GM18517 (cell line): ENCODE measurements at regions not wholly inside any gene's neighbourhood (a gene's known extent, or its start where the extent isn't known, plus 50 kb on each side); places are given as distances from the start of the nearest gene placed in this dataset.

Experiments used
- ATAC-seq: cut with Tn5 transposase; IDR thresholded peaks from one replicate; pipeline ENCODE4 v1.9.1; 2021; ENCODE audit warnings: mild to moderate bottlenecking, moderate library complexity; ENCODE audit not compliant: unreplicated experiment

DNA sequence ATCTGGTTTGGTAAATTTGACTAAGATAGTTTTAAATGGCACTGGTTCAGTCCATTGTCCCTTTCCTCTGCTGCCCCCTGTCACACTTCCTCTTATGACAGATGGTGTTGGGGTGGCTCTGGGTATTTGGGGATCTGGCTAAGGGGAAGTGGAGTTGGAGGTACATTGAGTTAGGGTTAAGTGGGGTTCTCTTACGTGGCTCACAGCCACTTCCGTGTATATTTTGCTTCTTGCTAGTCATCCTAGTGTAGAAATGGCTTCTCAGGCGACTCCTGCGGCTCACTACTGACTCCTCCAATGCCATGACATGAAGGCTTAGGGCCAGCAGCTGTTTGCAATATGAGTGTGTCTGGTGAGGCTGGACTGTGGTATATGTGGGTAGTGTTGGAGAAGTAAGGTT lies 187.0 kb downstream of the HAUS1 start:
- ATAC-seq: no peak

DNA sequence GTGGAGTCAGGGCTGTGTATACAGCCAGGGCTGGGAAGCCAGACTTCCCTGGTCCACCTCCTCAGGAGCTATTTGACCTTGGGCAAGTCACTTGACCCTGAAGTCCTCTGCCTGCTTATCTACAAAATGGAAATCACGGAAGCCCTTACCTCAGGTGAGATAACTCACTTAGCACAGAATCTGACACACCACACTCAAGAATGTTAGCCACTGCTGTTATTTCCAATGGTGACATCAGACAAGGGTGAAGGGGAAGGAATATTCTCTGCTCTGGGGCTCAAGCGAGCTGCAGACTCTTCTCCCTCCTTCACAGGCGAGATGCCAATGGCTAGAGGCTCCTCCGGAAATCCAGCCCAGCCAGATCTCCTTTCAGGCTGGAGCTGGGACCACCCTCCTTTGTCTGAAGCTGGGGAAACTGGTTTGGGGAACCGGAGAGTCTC lies 189.6 kb downstream of the HAUS1 start:
- ATAC-seq: no peak

DNA sequence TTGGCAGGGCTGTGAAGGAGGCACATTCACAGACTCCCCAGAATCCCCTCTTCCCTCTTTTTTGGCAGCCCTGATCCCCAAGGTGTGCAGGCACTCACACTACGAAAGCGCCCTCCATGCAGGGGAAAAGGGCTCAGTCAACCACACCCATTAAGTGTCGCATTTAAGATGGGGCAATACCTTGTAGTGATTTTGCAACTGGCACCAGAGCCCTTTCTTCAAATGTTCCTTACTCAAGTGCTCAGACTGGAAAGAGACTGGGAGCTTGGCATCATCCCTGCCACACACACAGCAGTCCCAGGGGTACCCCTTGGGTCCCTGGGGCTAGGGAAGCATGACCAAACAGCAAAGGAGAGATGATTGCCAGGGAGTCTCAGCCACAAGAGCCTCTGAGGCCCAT lies 190.1 kb downstream of the HAUS1 start:
- no peak for ATAC-seq

DNA sequence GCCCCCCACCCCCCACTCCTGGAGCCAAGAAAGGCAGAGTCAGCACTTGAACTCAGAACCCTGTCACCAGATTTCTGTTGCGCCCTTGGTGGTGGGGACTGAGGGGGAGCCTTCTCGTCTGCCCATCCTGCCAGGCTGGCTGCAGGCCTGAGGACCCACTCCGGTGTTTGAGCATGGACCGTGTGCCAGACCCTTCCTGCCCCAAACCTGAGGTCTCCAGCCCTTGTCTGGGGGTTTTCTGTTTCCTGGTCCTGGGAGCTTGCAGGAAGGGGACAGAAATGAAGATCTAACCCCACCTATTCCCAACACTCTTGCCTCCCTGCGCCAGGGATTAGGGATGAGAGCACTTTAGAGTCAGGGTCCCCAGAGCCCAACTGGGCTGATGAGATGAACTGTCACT lies 190.6 kb downstream of the HAUS1 start:
- no peak for ATAC-seq

GRCh38 chr18:46295416-46295815 lies 191.2 kb downstream of the HAUS1 start:
- ATAC-seq: no peak

GRCh38 chr18:46296656-46297055 lies 192.5 kb downstream of the HAUS1 start:
- ATAC-seq: no peak

DNA sequence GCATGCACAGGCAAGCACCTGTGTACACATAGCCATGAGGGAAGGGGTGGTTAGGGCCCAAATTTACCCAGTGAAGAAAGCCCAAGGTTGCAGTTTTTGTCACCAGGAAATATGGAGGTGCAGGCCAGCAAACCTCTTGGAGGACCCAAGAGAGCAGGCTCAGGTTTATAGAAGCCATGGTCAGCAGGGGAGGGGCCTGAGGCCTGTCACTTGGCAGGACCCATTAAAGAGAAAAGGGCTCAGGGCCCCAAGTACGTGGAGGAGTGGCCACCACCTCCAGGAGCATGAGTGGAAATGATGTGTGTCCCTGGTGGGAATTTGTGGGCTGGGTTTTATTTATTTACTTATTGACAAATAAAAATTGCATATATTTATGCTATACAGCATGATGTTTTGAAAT lies 192.9 kb downstream of the HAUS1 start:
- ATAC-seq: no peak

GRCh38 chr18:46297621-46298020 lies 193.4 kb downstream of the HAUS1 start:
- ATAC-seq: no peak

GRCh38 chr18:46298511-46298910 lies 194.3 kb downstream of the HAUS1 start:
- no peak for ATAC-seq

DNA sequence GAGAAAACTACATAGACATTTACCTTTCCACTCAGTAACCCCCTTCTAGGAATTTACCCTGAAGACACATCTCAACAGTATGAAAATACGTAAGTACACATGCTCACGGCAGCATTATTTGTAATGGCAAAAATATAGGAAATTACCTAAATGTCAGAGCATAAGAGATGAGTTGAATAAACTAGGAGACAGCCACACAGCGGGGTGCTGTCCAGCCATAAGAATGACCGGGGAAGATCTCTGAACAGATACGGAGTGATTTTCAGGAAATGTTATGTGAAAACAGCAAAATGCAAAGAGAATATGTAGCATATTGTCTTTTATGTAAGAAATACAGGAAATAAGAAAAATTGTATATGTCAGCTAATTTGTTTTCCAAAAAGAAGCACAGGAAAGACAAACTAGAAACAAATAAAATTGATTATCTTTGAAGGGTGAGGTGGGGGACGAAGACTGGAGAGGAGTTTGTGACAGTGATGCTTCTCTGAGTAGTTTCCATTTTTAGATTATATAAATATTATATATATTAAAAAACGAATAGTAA lies 195.4 kb downstream of the HAUS1 start:
- ATAC-seq: no peak

GRCh38 chr18:46301081-46301480 lies 196.9 kb downstream of the HAUS1 start:
- no peak for ATAC-seq

DNA sequence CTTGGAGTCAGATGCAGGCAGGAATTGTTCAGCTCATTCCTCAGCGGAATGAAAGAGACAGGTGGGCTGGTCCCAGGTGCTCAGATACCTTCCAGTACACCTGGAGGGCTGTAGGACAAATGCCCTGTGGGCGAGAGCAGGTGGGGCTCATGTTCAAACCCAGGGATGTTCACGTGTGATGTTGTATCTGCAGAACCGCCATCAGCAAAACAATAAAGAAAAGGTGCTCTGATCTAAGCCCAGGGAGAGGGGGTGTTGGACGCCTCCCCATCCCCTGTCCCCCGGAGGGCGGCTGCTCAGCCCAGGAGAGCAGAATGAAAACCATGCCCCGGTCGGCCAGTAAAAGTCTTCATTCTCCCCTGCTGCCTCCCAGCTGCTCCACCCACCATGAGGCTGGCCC lies 197.4 kb downstream of the HAUS1 start:
- ATAC-seq: no peak

DNA sequence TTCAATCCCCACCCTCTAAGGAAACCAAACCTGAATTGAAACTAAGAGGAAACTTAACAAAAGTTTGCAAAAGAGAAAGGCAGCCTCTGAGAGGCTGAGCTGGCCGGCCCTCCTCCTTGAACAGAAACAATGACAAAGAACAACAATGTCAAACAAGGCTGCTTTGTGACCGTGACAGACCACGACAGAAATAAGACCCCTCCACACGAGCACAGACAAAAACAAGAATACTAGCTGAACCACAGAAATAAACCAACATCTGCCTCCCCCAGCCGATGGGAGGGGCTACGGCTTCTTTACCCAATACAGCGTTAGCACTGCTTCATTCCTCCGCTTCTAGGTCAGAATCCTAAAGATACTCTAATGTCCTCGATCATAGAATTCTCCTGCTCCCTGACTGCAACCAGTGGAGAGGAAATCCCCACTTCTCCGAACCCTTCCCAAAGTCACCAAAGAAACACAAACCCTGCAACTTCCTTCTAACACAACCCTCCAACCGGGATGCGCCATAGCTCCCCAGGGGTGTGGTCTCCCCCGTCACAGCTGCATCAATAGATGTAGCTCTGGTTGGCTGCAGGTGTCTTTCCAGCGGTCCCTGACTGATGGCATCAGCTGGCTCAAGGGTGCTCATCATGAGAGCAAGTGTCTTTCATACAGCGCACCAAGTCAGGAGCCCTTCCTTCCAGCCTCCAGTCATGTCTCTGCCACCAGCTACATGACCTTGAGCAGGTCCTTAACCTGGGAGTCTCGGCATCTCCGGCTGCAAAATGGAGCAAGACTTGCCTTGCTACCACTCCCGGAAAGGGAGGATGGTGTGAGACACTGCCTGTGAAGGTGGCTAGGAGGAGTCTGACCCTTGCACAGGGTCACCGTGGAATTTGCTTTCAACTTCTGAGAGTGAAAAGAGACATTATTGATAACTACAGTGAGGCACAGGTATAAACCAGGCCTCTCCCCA lies 198.6 kb downstream of the HAUS1 start:
- ATAC-seq: no peak

GRCh38 chr18:46310258-46310657 lies 206.1 kb downstream of the HAUS1 start:
- ATAC-seq: no peak

- ATAC-seq: no peak
Observed at GRCh38 chr18:46310675-46311345, 206.6 kb downstream of the HAUS1 start.

DNA sequence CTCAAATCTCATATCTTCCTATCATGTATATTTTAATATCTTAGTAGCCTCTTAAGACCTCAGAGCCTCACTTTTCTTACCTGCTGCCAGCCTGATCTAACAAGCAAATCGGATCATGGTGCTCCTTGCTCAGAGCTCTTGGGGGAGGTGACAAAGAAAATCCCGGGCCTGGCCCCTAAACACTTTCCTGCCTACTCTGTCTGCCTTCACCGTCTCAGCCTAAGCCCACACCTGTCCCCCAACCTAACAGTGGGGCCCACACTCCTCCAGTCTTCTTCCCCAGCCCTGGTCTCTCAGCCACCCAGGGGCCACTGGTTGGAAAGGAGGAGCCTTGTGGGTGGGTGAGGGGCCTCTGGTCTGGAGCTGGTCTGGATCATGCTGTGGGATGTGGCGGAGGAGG lies 207.3 kb downstream of the HAUS1 start:
- no peak for ATAC-seq

GRCh38 chr18:46312221-46312620 lies 208.0 kb downstream of the HAUS1 start:
- ATAC-seq: no peak

DNA sequence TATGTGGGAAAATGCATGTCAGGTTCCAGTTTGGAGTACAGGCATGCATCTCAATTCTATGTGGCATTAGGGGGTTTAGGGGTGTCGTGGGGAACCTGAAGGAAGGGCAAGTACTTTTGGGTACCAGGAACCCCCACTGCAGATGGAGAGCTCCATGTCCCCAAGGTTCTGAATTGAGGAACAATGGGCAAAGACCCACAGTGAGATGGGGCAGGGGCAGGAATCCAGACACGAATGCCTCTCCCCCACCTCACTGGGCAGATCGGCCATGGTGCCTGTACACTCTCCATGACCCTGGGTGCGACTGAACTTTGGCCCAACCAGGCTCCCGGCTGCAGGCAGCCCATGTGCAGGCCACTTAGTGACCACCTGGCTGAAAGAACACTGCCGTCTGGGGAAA lies 209.3 kb downstream of the HAUS1 start:
- ATAC-seq: no peak

DNA sequence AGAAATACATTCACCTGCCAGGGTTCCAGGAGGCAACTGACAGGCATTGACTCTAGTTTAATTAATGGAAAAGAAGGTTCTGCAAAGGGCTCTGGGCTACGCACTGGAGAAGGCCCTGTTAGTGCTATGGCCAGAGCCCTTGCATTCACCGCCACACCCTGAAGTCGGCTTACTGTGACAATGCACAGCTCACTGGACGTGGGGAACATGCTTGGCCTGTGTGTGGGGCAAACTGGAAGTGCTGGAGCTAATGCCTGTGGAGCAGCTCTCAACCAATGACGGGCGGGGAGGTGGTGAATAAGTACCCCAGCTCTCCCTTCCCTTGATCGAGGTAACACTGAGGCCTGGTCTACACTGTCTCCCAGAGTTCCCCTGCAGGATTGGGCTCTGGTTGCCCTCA lies 209.8 kb downstream of the HAUS1 start:
- no peak for ATAC-seq

- no peak for ATAC-seq
Observed at GRCh38 chr18:46315161-46315560, 211.0 kb downstream of the HAUS1 start.

- no peak for ATAC-seq
Observed at GRCh38 chr18:46318356-46318755, 214.2 kb downstream of the HAUS1 start.

DNA sequence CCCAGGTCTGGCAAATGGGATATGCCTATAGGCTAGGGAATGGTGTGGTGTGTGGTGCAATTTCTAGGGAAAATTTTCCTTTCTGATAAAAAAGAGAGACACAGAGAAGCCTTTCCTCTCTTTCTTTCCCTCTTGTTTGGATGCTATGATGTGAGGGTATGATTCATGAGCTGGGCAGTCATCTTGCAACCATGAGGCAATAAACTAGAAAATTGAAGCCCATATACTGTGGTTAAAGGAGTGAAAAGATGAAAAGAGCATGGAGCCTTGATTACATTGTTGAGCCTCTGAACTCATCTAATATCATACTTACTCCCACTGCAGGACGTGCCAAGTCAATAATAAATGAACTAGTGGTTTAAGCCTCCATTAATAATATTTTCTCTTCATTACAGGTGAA lies 215.6 kb downstream of the HAUS1 start:
- ATAC-seq: no peak
